ENCODE measurements at regions not wholly inside any gene's neighbourhood (a gene's known extent, or its start where the extent isn't known, plus 50 kb on each side); places are given as distances from the start of the nearest gene placed in this dataset.

DNA sequence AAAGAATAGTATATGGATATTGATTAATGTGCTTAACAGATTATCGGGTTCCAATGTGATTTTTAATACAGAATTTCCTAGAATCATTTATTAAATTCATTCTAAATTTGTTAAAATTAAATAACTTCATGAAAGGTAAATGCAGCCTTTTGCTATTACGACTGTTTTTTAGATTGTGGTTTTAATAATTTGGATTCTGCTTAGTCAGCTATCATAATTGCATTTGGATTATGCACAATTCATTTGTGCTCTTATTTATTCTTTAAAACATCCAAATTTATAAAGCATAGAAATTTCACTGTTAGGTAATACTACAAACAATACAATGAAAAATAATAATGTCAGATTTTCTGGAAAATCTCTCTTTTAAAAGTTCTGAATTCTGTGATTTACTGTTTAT lies 1598.5 kb downstream of the EFNA5 start:
- no peak for TF ChIP-seq GABPA (IDR thresholded peaks at IDR 0.05 in 1 of 2, conservative IDR thresholded peaks at IDR 0.05 in 1 of 2)
- TF ChIP-seq CTCF (IDR thresholded peaks at IDR 0.05; ENCODE audit: low read depth, low read length, missing input control): no peak
- TF ChIP-seq ATF3 (IDR thresholded peaks at IDR 0.05): no peak
- no peak for TF ChIP-seq YY1 (IDR thresholded peaks at IDR 0.05)
- TF ChIP-seq RXRA (IDR thresholded peaks at IDR 0.05): no peak
- no peak for TF ChIP-seq RAD21 (IDR thresholded peaks at IDR 0.05)

Data from liver (tissue), 3 donors.